ENCODE measurements at regions not wholly inside any gene's neighbourhood (a gene's known extent, or its start where the extent isn't known, plus 50 kb on each side); places are given as distances from the start of the nearest gene placed in this dataset.

GRCh38 chr3:22981166-22981565, 222.0 kb upstream of the UBE2E2 start:
- TF ChIP-seq CTCF (tag by site-specific recombination; IDR thresholded peaks at IDR 0.05) (no peak), ZNF18 (tag by site-specific recombination; IDR thresholded peaks at IDR 0.05) (no peak)

All from HEK293 (cell line).